Smooth muscle cell (in vitro differentiated cells): ENCODE measurements at regions not wholly inside any gene's neighbourhood (a gene's known extent, or its start where the extent isn't known, plus 50 kb on each side); places are given as distances from the start of the nearest gene placed in this dataset.

Experiments
- DNase-seq: peaks from one replicate; lab custom pipeline; 2025; ENCODE audit not compliant: unreplicated experiment; lab: John Stamatoyannopoulos, UW
- H2AFZ ChIP-seq: fragments of 200-600 bp; sonication (generic); 2 replicates; pipeline ENCODE4 v1.6.0; 2016; ENCODE audit warnings: antibody characterized with exemption, low read depth, mild to moderate bottlenecking
- H3F3A ChIP-seq: fragments of 200-600 bp; sonication (generic); 2 replicates; pipeline ENCODE4 v1.6.0; 2017; ENCODE audit warnings: antibody characterized with exemption, low read depth
- H3K27ac ChIP-seq: fragments of 200-600 bp; sonication (generic); 2 replicates; pipeline ENCODE4 v1.5.1; 2016; ENCODE audit warnings: low read depth, mild to moderate bottlenecking
- H3K27me3 ChIP-seq: fragments of 200-600 bp; sonication (generic); 2 replicates; pipeline ENCODE4 v1.6.1; 2016; ENCODE audit warnings: low read depth, mild to moderate bottlenecking
- H3K36me3 ChIP-seq: fragments of 200-600 bp; sonication (generic); 2 replicates; pipeline ENCODE4 v1.5.1; 2016; ENCODE audit warnings: low read depth
- H3K4me1 ChIP-seq: fragments of 200-600 bp; sonication (generic); 2 replicates; pipeline ENCODE4 v1.5.1; 2016; ENCODE audit warnings: low read depth
- H3K4me2 ChIP-seq: fragments of 200-600 bp; sonication (generic); 2 replicates; pipeline ENCODE4 v1.6.0; 2016; ENCODE audit warnings: mild to moderate bottlenecking
- H3K4me3 ChIP-seq: fragments of 200-600 bp; sonication (generic); 2 replicates; pipeline ENCODE4 v1.5.1; 2016; ENCODE audit warnings: mild to moderate bottlenecking
- H3K79me2 ChIP-seq: fragments of 200-600 bp; sonication (generic); 2 replicates; pipeline ENCODE4 v1.6.0; 2016; ENCODE audit warnings: low read depth, mild to moderate bottlenecking
- H3K9ac ChIP-seq: fragments of 200-600 bp; sonication (generic); 2 replicates; pipeline ENCODE4 v1.6.0; 2016; ENCODE audit warnings: low read depth
- H3K9me3 ChIP-seq: fragments of 200-600 bp; sonication (generic); replicated peaks from 2 replicates; pipeline ENCODE4 v1.5.1; 2016; ENCODE audit warnings: low read depth
- H4K20me1 ChIP-seq: fragments of 200-600 bp; sonication (generic); 2 replicates; pipeline ENCODE4 v1.6.0; 2016; ENCODE audit warnings: low read depth
- WGBS: methylation state at CpG from one replicate; pipeline ENCODE4 v1.1.7; 2016; ENCODE audit warnings: low lambda C conversion rate; 5-methylcytosine and 5-hydroxymethylcytosine counted together
- TF ChIP-seq, protein P1 (sequence below): fragments of 200-600 bp; sonication (generic); IDR thresholded peaks from 2 replicates; pipeline ENCODE4 v1.5.1; 2017; ENCODE audit warnings: borderline replicate concordance, mild to moderate bottlenecking, antibody characterized with exemption; ENCODE audit not compliant: insufficient read depth, poor library complexity, severe bottlenecking

GRCh38 chr2:18387441-18388206, 172.8 kb downstream of the RDH14 start:
- H2AFZ ChIP-seq = no peak overlapping the region
- peak; percentile 46 for DNase-seq

GRCh38 chr2:18384242-18384641, 176.2 kb downstream of the RDH14 start:
- Histone ChIP-seq H3K4me3 (no peak overlapping the region), H3F3A (no peaks in the 10 kb centered on the region), H3K27me3 (peaks cover 10% of the 10 kb centered on the region), H3K4me2 (no peak overlapping the region), H3K9me3 (no peaks in the 10 kb centered on the region), H3K4me1 (no peaks in the 10 kb centered on the region), H3K9ac (no peak overlapping the region), H3K79me2 (no peaks in the 10 kb centered on the region), H4K20me1 (no peaks in the 10 kb centered on the region), H3K27ac (no peak overlapping the region), H2AFZ (no peak overlapping the region), H3K36me3 (no peaks in the 10 kb centered on the region)
- no peak for DNase-seq
- WGBS = 82% methylated on average over 1 of the region's 1 CpG
- TF ChIP-seq, protein P1, sequence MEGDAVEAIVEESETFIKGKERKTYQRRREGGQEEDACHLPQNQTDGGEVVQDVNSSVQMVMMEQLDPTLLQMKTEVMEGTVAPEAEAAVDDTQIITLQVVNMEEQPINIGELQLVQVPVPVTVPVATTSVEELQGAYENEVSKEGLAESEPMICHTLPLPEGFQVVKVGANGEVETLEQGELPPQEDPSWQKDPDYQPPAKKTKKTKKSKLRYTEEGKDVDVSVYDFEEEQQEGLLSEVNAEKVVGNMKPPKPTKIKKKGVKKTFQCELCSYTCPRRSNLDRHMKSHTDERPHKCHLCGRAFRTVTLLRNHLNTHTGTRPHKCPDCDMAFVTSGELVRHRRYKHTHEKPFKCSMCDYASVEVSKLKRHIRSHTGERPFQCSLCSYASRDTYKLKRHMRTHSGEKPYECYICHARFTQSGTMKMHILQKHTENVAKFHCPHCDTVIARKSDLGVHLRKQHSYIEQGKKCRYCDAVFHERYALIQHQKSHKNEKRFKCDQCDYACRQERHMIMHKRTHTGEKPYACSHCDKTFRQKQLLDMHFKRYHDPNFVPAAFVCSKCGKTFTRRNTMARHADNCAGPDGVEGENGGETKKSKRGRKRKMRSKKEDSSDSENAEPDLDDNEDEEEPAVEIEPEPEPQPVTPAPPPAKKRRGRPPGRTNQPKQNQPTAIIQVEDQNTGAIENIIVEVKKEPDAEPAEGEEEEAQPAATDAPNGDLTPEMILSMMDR = no peak

More at GRCh38 chr2:18387441-18388206, 172.8 kb downstream of the RDH14 start:
- 39% methylated on average over 15 of the region's 15 CpGs for WGBS
- Histone ChIP-seq H3K4me2 (no peak overlapping the region), H3K4me3 (no peak overlapping the region), H3K36me3 (no peaks in the 10 kb centered on the region), H3K27ac (no peak overlapping the region), H3K27me3 (peaks cover 4% of the 10 kb centered on the region), H3K9me3 (no peaks in the 10 kb centered on the region), H4K20me1 (no peaks in the 10 kb centered on the region), H3K9ac (no peak overlapping the region), H3K79me2 (no peaks in the 10 kb centered on the region), H3F3A (no peaks in the 10 kb centered on the region), H3K4me1 (no peaks in the 10 kb centered on the region)
- TF ChIP-seq, protein P1 = peak; percentile 92

GRCh38 chr2:18381386-18381785, 179.1 kb downstream of the RDH14 start:
- H3K27ac ChIP-seq = no peak overlapping the region

More at GRCh38 chr2:18381386-18381785, 179.1 kb downstream of the RDH14 start:
- Histone ChIP-seq H3K9me3 (no peaks in the 10 kb centered on the region), H2AFZ (no peak overlapping the region), H3K4me3 (no peak overlapping the region), H3K79me2 (no peaks in the 10 kb centered on the region), H3K4me1 (no peaks in the 10 kb centered on the region), H3K9ac (no peak overlapping the region), H3K36me3 (no peaks in the 10 kb centered on the region), H3K4me2 (peak overlapping the region; percentile 5), H3F3A (no peaks in the 10 kb centered on the region), H3K27me3 (peaks cover 10% of the 10 kb centered on the region), H4K20me1 (no peaks in the 10 kb centered on the region)
- DNase-seq = no peak
- TF ChIP-seq, protein P1 = no peak
